HG02981 (cell line): ENCODE measurements at regions not wholly inside any gene's neighbourhood (a gene's known extent, or its start where the extent isn't known, plus 50 kb on each side); places are given as distances from the start of the nearest gene placed in this dataset.
"Not testable (repeated sequence)": the region's sequence is repeated elsewhere in the genome, so short reads cannot be mapped to it uniquely, and the experiment has no call there.

ENCODE experiments used
- ATAC-seq: cut with Tn5 transposase; IDR thresholded peaks from one replicate; pipeline ENCODE4 v1.9.1; 2021; ENCODE audit warnings: mild to moderate bottlenecking, moderate library complexity; ENCODE audit not compliant: unreplicated experiment

DNA sequence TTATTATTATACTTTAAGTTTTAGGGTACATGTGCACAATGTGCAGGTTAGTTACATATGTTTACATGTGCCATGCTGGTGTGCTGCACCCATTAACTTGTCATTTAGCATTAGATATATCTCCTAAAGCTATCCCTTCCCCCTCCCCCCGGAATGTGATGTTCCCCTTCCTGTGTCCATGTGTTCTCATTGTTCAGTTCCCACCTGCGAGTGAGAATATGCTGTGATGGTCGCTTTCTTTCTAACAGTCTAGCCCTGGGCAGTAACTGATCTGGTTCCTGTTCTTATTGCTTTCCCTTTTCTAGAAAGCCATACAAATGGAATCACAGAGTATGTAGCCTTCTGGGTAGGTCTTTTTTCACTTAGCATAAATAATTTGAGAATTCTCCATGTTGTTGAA is 311.1 kb upstream of the CNTNAP2 start:
- not testable (repeated sequence) for ATAC-seq

DNA sequence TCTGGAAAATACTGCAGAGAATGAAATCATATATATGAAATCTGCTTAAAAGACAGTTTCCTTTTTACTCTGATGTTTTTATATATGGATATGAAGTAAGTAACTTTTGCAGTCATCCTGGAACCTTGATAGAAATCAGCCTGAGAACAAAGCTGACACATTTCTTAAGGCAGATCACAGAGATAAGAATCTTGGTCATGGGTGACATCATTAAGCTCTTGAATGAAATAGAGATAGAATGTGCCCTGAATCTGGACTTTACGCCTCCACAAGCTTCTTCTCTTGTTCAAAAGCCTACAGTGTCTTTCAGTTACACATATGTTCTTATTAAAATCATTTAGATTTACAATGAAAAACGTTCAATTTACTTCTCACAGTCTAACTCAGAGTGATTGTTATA is 319.1 kb upstream of the CNTNAP2 start:
- ATAC-seq = no peak

GRCh38 chr7:145795132-145795531 is 321.5 kb upstream of the CNTNAP2 start:
- ATAC-seq = no peak

- ATAC-seq = no peak
These were observed 331.5 kb upstream of the CNTNAP2 start for GRCh38 chr7:145784809-145785780.

DNA sequence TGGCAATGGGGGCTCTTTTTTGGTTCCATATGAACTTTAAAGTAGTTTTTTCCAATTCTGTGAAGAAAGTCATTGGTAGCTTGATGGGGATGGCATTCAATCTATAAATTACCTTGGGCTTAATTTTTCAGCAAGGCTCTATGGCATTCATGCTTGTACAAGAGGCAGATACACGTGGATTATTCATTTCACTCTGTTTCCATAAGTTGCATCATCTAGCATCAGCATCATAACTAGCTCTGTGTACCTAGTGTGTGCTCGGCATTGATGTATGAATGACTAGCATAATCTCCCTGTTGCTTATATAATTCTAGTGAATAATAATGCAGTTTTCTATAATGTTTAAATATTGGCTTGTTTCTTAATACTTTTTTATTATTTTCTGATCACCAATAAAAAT is 335.2 kb upstream of the CNTNAP2 start:
- not testable (repeated sequence) for ATAC-seq

GRCh38 chr7:145779140-145779539 is 337.5 kb upstream of the CNTNAP2 start:
- no peak for ATAC-seq

DNA sequence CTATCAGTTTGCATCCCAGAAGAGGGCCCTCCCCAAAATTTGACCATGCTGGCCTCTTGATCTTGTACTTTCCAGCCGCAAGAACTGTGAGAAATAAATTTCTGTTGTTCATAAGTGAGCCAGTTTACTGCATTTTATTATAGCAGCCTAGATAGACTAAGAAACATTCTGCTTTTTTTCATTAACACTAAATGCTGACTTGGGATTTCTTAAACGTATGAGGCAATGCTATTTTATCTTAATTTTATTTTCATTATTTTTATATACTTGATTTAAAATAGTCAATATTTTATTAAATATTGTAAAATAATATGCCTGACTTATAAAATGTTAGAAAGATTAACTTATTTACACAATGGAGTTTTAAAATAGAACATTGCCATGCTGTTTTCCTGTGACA is 341.8 kb upstream of the CNTNAP2 start:
- ATAC-seq = no peak

- ATAC-seq = no peak
These were observed 363.6 kb upstream of the CNTNAP2 start for GRCh38 chr7:145753004-145753403.

- no peak for ATAC-seq
These were observed 379.0 kb upstream of the CNTNAP2 start for GRCh38 chr7:145737617-145738016.

GRCh38 chr7:145735061-145735460 is 381.5 kb upstream of the CNTNAP2 start:
- no peak for ATAC-seq

DNA sequence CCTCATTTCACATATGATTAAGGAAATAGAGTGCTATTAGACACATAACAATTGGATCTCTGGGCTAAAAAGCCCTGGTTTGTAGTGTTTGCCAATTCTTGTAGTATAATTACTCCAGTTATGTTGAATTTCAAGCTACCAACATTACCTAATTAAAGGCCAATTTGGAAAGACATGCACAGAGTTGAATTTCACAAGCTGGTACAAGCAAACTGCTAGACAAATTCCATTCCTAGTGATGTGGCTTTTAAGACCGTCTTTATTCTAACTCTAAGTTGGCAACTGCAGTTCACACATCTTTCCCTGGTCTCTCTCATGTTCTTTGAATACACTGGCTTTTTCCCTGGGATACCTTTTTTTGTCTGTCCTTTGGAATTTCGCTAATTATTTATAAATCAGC is 384.1 kb upstream of the CNTNAP2 start:
- ATAC-seq = no peak

DNA sequence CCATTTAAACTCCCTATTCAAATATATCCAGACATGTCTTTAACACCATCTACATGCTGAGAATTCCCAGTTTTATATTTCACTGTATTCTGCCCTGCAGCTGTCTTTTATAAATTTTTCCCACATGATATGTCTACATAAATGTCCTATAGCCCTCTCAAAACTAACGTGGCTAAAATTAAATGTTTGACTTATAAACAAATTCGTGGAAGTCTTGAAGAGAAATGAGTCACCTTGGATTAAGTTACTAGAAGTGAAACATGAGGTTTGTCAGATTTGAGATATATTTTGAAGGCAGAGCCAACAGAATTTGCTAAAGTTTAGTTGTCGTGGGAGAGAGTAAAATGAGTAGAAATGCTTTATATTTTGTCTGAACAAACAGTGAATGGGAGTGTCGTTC is 386.9 kb upstream of the CNTNAP2 start:
- ATAC-seq = no peak

DNA sequence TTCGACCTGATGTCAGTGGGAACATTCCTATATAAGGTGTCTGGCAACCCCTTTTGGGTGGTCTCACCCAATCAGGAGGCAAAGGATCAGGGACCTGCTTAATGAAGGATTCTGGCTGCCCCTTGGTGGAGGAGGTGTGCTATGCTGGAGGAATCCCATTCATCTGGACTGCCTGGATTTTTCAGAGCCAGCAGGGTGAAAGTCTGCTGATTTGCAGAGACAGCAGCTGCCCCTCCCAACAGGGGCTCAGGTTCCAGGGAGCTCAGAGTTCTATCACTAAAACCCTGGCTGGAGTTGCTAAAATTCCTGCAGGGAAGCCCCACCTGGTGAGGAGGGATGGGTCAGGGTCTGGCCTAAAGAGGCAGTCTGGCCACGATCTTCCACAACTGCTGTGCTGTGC is 398.5 kb upstream of the CNTNAP2 start:
- ATAC-seq = no peak

GRCh38 chr7:145700488-145700887 is 416.1 kb upstream of the CNTNAP2 start:
- no peak for ATAC-seq

DNA sequence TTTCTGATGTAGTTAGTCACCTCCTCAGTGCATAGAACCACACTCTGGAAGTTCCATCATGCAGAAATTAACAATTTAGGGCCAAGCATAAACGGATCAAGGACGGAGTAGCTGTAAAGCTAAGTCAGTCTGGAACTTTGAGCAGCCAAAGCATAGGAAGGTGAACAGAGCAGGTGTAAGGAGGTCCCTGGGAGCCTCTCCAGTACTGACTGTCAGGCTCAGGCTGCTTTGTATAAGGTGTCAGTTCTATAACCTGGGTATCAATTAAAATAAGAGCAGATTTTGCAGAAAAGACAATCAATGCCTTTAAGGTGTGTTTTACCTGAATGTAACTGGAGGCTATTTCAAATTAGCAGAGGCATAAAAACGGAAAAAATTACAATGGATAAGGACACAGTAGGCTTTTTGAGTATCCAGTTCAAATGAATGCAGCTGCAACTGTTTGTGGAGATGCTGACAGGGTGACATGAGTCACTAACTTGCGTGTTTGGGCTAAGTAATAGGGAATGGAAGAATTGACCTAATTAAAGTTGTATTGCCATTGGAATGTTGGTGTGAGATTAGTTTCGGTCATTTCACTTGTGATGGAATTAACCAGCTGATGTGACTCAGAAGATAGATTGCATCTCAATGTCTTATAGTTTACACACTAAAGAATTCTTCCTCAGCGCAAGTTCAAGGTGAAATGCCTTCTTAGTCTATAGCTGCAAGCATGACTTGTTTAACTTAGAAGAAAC is 417.9 kb upstream of the CNTNAP2 start:
- no peak for ATAC-seq

- ATAC-seq = not testable (repeated sequence)
These were observed 419.0 kb upstream of the CNTNAP2 start for GRCh38 chr7:145697412-145698107.

GRCh38 chr7:145696071-145696470 is 420.5 kb upstream of the CNTNAP2 start:
- no peak for ATAC-seq

DNA sequence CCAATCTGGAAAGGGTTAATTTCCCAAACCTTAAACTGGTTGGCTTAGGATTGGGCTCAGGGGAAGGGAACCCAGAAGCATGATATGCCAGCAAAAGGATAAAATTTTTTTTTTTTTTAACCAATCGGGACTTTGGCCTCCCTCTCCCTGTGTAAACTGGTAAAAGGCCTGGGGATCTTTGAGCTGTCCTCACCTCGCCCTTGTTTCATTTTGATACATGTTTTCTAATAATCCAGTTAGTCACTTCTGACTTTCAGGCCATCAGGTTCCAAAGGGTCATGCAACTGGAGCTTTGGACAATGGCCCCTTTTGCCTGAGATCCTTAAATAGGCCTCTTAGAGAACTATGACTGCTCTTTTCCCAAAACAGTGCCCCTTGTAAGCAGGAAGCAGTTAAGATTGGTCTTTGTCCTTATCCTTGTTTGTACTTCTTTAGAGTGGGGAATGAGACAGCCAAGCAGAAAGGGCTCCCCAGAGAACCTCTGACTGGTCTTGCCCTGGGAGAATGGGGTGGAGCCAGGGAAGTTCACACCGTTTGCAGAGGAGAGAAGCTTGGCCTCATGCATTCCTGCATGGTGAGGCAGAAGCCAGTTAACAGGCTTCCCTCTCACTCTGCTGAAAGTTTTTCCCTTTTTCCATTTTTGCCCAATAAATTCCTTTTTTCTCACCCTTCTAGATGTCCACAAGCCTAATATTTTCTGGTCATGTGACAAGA is 424.2 kb upstream of the CNTNAP2 start:
- ATAC-seq = no peak

DNA sequence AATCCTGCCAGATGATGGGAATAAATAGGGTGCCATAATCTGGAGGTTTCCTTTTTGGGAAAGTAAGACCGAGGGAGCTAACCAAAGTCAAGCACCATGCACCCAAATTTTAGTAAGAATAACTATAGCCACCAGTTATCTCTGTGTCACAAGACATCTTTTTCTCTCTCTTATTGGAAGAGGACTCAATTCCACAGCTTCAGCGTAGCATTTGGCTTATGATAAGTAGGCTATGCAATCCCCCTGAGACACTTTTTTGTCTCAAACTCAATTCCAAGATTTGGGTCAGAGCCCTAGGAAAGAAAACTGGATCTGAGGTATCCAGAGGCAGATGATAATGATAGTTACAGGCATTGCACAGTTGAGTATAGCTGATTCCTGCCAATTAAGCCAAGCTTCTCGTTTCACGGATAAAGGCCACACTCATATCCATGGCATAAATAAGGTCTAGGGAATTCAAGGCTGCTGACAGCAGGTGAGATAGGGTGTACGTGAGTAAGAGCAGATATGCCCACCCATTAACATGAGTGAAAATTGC is 425.2 kb upstream of the CNTNAP2 start:
- ATAC-seq = no peak

DNA sequence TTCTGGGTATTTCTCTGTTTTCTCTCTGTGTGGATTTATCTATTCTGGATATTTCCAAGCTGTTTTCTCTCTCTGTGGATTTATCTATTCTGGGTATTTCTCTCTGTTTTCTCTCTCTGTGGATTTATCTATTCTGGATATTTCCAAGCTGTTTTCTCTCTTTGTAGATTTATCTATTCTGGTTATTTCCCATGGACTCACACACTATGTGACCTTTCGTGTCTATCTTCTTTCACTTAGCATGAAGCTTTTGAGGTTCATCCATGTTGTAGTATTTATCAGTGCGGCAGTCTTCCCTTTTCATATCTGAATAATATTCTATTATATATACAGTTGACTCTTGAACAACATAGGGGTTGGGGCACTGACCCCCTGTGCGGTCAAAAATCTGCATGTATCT is 435.0 kb upstream of the CNTNAP2 start:
- ATAC-seq = no peak

GRCh38 chr7:145681159-145681558 is 435.4 kb upstream of the CNTNAP2 start:
- no peak for ATAC-seq
